GM18505 (cell line): ENCODE measurements at regions not wholly inside any gene's neighbourhood (a gene's known extent, or its start where the extent isn't known, plus 50 kb on each side); places are given as distances from the start of the nearest gene placed in this dataset.

Experiments
- ATAC-seq: cut with Tn5 transposase; IDR thresholded peaks from one replicate; pipeline ENCODE4 v1.9.1; 2021; ENCODE audit not compliant: unreplicated experiment
- POLR2A ChIP-seq: IDR thresholded peaks from 4 replicates; pipeline ENCODE4 v1.6.1; 2011; ENCODE audit warnings: borderline replicate concordance; ENCODE audit not compliant: insufficient read depth, insufficient read length; ENCODE audit errors: extremely low read depth

DNA sequence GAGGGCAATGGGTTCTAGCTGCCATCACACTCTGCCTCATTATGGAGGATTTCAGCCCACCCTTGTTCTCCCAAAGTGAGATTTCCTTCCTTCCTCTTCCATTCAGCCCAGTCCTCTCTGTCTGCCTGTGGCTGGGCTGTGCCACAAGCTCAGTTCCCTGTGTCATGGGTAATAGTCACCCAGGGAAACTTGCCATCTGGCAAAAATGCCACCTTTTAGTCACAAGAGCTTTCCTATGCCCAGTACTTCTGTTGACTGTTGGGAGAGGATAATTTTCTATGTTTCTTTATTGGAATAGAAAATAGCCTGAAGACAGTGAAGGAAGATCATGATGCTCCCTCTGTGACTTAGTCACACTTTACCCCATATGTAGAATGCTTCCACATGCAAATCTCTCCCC, 71.4 kb downstream of the TLR4 start:
- ATAC-seq = no peak
- TF ChIP-seq POLR2A = no peak

DNA sequence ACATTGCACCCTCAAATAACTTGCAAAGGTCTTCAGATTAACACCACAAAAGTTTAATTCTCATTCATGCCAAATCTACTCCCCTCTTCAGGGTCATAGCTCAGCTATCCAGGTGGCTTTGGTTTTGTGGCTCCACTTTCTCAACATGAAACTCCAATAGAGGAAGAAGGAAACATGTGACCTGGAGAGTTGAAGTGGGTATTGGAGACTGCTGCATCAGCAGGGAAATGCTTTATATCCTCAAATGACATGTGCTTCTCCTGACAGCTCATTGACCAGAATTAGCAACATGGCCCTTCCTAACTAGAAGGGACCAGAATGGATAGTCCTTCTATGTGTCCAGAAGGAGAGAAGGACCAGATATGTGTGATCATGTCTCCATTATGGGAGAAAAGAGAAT, 73.6 kb downstream of the TLR4 start:
- no peak for ATAC-seq
- no peak for TF ChIP-seq POLR2A

GRCh38 chr9:117779760-117780159, 75.6 kb downstream of the TLR4 start:
- no peak for TF ChIP-seq POLR2A
- ATAC-seq = no peak

DNA sequence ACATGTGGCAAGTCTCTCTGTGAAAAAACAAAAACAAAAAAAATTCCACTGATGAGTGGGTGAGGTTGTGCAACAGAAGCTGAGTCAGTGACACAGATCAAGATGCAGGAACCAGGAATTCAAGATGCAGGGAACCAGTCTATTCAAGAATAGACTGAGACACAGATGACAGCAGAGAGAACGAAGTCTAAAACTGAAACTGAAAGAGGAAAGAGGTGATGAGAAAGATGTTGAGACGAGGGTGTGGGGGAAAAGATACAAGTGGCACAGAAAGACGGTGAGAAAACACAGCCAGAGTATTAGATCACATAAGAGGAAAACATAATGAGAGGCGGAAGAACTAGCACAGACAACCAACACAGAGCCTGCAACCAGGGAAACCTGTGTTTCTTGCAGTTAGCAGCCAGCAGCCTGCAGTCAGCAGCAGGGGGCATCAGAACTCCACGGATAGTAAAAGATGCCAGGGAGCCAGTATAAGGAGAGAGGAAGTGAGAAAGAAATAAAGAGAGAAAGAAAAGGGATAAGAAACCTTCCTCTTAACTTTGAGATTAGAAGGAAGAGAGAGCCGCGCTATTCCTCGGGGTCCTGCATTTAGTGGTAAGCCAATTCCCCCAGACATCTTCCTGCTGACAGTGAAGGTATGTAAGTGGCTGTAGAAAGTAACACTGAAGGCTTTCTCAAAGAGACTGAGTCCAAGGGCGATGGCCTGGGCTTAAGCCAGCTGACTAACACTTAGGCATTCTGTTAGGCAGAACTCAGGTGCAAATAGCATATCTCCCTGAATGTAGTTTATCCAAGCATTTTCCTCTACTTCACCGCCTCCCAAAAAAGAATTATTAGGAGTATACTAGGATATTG, 79.0 kb downstream of the TLR4 start:
- no peak for TF ChIP-seq POLR2A
- peak; percentile 79 for ATAC-seq

DNA sequence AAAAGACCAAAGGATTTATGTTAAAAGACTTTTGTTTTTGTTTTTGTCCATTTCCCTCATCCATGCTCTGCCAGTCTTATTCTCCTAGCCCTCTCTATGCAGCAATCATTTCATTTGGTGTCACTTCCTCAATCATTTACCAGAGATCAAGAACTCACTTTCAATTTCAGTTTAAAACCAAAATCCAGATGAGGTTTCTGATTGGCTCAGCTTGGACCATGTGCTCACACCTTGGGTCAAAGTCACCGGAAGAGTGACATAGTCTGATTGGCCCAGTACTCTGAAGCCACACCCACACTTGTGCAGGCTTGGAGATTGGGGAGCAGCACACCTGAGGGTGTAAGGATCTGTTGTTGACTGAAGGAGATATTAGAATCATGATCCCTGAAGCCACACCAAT, 79.6 kb downstream of the TLR4 start:
- peak; percentile 72 for ATAC-seq
- no peak for TF ChIP-seq POLR2A

DNA sequence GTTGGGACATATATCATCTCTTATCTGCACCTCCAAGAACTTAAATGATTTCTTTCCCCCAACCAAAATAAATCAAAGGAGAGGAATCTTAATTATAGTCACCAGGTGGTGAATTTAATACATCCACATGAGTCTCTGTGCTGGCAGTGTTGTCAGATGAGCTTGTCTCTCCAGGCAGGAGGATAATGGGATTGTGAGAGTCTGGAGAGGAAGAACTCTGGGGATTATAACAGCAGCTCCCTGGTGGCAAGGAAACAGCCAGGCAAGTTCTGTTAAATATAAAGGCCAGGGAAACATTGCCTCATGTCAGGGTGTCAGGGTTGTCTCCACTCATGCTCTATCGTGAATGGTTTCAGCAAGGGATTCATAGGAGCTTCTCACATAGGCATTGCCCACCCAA, 80.8 kb downstream of the TLR4 start:
- TF ChIP-seq POLR2A = no peak
- no peak for ATAC-seq

- TF ChIP-seq POLR2A = no peak
- no peak for ATAC-seq
Observed at GRCh38 chr9:117787746-117788145, 83.5 kb downstream of the TLR4 start.

DNA sequence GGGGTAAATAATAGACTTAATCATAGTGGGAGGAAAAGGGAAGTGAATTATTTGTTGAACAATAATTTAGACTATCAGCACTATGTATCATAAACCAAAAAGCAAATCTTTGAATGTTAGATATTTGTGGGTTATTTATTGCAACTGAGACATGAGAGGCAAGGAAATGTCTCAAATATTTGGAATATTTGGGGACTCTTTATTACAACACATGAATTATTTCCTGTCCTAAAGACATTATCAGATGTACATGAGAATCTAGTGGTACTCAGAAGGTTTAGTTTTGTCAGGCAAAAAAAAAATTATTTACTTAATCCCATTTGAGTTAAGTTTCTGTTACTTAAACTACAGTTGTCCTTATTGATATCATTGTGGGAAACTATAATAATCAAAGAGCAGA, 91.1 kb downstream of the TLR4 start:
- ATAC-seq = no peak
- no peak for TF ChIP-seq POLR2A

- no peak for TF ChIP-seq POLR2A
- no peak for ATAC-seq
Observed at GRCh38 chr9:117796681-117797080, 92.5 kb downstream of the TLR4 start.

- TF ChIP-seq POLR2A = no peak
- no peak for ATAC-seq
Observed at GRCh38 chr9:117800389-117800788, 96.2 kb downstream of the TLR4 start.

GRCh38 chr9:117809751-117810150, 105.5 kb downstream of the TLR4 start:
- ATAC-seq = no peak

DNA sequence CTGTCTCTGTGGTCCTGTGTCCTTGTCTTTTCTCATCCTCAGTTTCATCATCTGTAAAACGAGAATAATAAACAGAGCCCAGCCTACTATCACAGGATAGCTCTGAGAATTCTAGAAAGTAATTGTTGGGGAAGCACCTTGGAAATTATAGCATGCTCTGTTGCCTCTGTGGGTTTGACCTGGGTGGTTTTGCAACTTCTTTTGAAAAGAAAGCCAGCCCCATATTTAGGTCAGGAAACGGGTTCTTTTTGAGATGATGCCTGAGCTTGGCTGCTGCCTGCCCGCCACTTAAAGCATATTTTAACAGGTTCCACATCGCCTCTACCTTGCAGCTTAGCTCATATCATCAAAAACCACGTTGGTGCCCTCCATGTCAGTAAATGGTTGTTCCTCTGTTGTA, 111.1 kb downstream of the TLR4 start:
- TF ChIP-seq POLR2A = no peak
- peak; percentile 79 for ATAC-seq

More at GRCh38 chr9:117809751-117810150, 105.5 kb downstream of the TLR4 start:
- no peak for TF ChIP-seq POLR2A

DNA sequence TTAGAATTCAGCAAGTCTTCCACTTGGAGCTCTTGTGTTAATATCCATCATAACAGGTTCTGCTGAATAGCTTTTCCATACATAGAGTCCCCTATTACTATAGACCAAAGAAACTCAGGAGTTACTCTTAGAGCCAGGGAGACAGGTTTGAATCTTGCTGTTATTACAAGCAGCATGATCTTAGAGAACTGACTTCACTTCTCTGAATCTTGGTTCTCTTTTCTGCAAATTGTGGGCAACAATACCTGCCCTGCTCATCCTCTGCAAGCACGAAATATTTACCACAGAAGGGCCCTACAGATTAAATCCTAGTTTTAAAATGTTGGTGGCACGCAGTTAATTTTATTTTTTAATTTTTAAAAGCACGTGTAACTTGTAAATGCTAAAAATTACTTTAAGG, 111.7 kb downstream of the TLR4 start:
- TF ChIP-seq POLR2A = no peak
- no peak for ATAC-seq

- ATAC-seq = no peak
- no peak for TF ChIP-seq POLR2A
Observed at GRCh38 chr9:117821954-117822353, 117.8 kb downstream of the TLR4 start.

GRCh38 chr9:117823576-117823975, 119.4 kb downstream of the TLR4 start:
- ATAC-seq = no peak
- no peak for TF ChIP-seq POLR2A

DNA sequence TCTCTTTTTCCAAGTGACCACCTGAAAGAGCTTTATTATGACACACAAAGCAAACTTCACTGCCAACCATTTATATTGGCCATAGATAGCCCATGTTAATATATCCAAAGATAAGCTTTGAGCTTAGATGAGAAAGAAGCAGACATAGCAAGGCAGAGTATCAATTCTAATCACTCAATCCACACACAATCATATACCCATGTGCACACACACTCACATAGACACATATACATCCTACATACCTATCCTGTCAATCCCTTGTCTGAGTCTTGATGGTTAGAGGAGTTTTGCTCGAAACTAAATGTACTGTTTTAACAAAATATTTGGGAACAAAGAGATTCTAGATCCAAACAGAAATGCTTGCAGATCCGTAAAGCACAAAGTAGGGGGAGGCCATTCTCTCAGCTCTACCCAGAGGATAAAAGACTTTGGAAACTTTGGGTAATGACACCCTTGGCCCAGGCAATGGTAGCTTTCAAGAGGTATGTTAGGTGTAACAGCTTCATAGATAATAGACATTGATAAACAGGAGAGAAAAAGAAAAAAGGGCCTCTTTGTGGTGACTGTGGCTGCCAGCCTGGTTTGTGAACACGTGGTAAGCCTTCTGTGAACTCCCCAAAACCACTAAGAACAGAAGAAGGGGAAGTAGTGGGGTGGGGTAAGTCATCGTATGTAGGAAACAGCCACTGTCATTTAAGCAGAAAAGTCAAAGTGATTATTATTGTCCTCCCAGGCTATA, 121.6 kb downstream of the TLR4 start:
- TF ChIP-seq POLR2A = no peak
- ATAC-seq = peak; percentile 100
